ENCODE measurements at regions not wholly inside any gene's neighbourhood (a gene's known extent, or its start where the extent isn't known, plus 50 kb on each side); places are given as distances from the start of the nearest gene placed in this dataset.

DNA sequence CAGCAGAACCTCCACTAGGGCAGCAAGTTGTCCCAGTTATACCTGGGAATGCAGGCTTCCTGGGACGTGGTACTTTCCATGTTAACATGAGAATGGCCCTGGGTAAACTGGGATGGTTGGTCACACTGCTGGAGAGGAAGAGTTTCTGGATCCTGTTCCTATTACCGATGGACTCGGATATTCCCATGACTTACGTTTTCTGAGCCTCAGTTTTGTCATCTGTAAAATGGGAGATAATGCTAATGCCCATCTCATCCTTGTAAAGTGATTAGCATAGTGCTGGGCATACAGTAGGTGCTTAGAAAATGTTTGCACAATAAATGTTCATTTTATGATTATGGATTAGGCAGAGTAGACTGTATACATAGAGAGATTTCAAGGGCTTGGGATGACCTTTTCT lies 280.9 kb upstream of the EEF2KMT start:
- no peak overlapping the region for H3K9ac ChIP-seq (ENCODE audit: control insufficient read depth, extremely low read depth, insufficient read depth, low read length)
- DNase-seq (ENCODE audit: low read depth, low spot score) (no peak), FAIRE-seq (no peak)
- no peaks in the 10 kb centered on the region for H3K9me1 ChIP-seq (ENCODE audit: control insufficient read depth, extremely low read depth, insufficient read depth, low read length)
- no peaks in the 10 kb centered on the region for H3K79me2 ChIP-seq (ENCODE audit: control insufficient read depth, insufficient read depth, low read length)
- no peak overlapping the region for H3K27ac ChIP-seq (ENCODE audit: control insufficient read depth, insufficient read depth, low read length)
- H3K4me1 ChIP-seq (ENCODE audit: control insufficient read depth, extremely low read depth, insufficient read depth, low read length): no peaks in the 10 kb centered on the region
- no peaks in the 10 kb centered on the region for H3K36me3 ChIP-seq (ENCODE audit: control insufficient read depth in 2 of 2, extremely low read depth in 1 of 2, insufficient read depth in 2 of 2, low read length in 2 of 2)
- peaks cover 10% of the 10 kb centered on the region for H3K9me3 ChIP-seq (ENCODE audit: control insufficient read depth, low read depth, low read length)
- no peak overlapping the region for H2AFZ ChIP-seq (ENCODE audit: control insufficient read depth, low read length)
- H4K20me1 ChIP-seq (ENCODE audit: control insufficient read depth, extremely low read depth, insufficient read depth, low read length): no peaks in the 10 kb centered on the region
- H3K27me3 ChIP-seq (ENCODE audit: control insufficient read depth, extremely low read depth, insufficient read depth, low read length): no peaks in the 10 kb centered on the region
- no peak overlapping the region for H3K4me2 ChIP-seq (ENCODE audit: control insufficient read depth, extremely low read depth, insufficient read depth, low read depth, low read length)
- no peak for TF ChIP-seq EZH2 (IDR thresholded peaks at IDR 0.05; ENCODE audit: low read length)
- TF ChIP-seq, protein P1, sequence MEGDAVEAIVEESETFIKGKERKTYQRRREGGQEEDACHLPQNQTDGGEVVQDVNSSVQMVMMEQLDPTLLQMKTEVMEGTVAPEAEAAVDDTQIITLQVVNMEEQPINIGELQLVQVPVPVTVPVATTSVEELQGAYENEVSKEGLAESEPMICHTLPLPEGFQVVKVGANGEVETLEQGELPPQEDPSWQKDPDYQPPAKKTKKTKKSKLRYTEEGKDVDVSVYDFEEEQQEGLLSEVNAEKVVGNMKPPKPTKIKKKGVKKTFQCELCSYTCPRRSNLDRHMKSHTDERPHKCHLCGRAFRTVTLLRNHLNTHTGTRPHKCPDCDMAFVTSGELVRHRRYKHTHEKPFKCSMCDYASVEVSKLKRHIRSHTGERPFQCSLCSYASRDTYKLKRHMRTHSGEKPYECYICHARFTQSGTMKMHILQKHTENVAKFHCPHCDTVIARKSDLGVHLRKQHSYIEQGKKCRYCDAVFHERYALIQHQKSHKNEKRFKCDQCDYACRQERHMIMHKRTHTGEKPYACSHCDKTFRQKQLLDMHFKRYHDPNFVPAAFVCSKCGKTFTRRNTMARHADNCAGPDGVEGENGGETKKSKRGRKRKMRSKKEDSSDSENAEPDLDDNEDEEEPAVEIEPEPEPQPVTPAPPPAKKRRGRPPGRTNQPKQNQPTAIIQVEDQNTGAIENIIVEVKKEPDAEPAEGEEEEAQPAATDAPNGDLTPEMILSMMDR (optimal IDR thresholded peaks at IDR 0.05 in 1 of 3, IDR thresholded peaks at IDR 0.05 in 1 of 3, conservative IDR thresholded peaks at IDR 0.05 in 1 of 3; ENCODE audit: extremely low read depth in 1 of 3, insufficient read depth in 2 of 3, low read length in 3 of 3): no peak
- no peak overlapping the region for H3K4me3 ChIP-seq (ENCODE audit: control insufficient read depth in 2 of 3, extremely low read depth in 1 of 3, insufficient read depth in 2 of 3, low read depth in 1 of 3, low read length in 3 of 3)
- dilution Hi-C loops (cut with MboI; ENCODE audit: extremely low pct_ligation_motif_present, low sequenced_read_pairs): no loop called here

DNA sequence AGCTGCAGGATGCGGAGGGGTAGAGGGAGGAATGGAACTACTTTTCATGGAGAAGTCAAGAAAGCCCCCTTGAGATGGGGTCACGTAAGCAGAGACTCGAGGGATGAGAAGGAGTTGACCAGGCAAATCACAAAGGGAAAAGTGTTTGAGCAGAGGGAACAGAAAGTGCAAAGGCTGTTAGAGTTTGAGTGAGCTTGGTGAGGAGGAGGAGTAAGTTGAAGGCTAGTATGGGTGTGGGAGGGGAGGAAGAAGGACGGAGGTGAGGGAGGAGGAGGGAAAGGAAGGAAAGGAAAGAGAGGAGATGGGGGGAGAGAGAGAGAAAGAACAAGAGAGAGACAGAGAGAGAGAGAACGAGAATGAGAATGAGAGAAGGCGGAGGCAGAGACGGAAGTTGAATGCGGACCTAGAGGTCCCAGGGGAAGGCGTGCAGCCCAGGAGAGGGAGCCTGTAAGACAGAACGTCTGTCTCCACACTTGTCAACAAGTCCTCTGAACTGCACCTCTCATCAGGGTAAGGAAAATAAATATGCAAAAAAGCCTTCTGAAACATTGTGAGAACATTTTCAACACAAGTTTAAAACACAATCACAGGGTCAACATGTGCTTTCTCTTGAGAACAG lies 279.8 kb upstream of the EEF2KMT start:
- no peak overlapping the region for H3K27ac ChIP-seq (ENCODE audit: control insufficient read depth, insufficient read depth, low read length)
- peaks cover 7% of the 10 kb centered on the region for H3K9me3 ChIP-seq (ENCODE audit: control insufficient read depth, low read depth, low read length)
- DNase-seq (ENCODE audit: low read depth, low spot score): no peak
- H3K4me1 ChIP-seq (ENCODE audit: control insufficient read depth, extremely low read depth, insufficient read depth, low read length): no peaks in the 10 kb centered on the region
- no peaks in the 10 kb centered on the region for H3K9me1 ChIP-seq (ENCODE audit: control insufficient read depth, extremely low read depth, insufficient read depth, low read length)
- H2AFZ ChIP-seq (ENCODE audit: control insufficient read depth, low read length): no peak overlapping the region
- H3K4me3 ChIP-seq (ENCODE audit: control insufficient read depth in 2 of 3, extremely low read depth in 1 of 3, insufficient read depth in 2 of 3, low read depth in 1 of 3, low read length in 3 of 3): no peak overlapping the region
- no peak for FAIRE-seq
- no peak overlapping the region for H3K9ac ChIP-seq (ENCODE audit: control insufficient read depth, extremely low read depth, insufficient read depth, low read length)
- H4K20me1 ChIP-seq (ENCODE audit: control insufficient read depth, extremely low read depth, insufficient read depth, low read length): no peaks in the 10 kb centered on the region
- dilution Hi-C loops (cut with MboI; ENCODE audit: extremely low pct_ligation_motif_present, low sequenced_read_pairs): no loop called here
- no peak overlapping the region for H3K4me2 ChIP-seq (ENCODE audit: control insufficient read depth, extremely low read depth, insufficient read depth, low read depth, low read length)
- TF ChIP-seq, protein P1 (optimal IDR thresholded peaks at IDR 0.05 in 1 of 3, IDR thresholded peaks at IDR 0.05 in 1 of 3, conservative IDR thresholded peaks at IDR 0.05 in 1 of 3; ENCODE audit: extremely low read depth in 1 of 3, insufficient read depth in 2 of 3, low read length in 3 of 3): no peak
- TF ChIP-seq EZH2 (IDR thresholded peaks at IDR 0.05; ENCODE audit: low read length): no peak
- no peaks in the 10 kb centered on the region for H3K27me3 ChIP-seq (ENCODE audit: control insufficient read depth, extremely low read depth, insufficient read depth, low read length)
- no peaks in the 10 kb centered on the region for H3K79me2 ChIP-seq (ENCODE audit: control insufficient read depth, insufficient read depth, low read length)
- no peaks in the 10 kb centered on the region for H3K36me3 ChIP-seq (ENCODE audit: control insufficient read depth in 2 of 2, extremely low read depth in 1 of 2, insufficient read depth in 2 of 2, low read length in 2 of 2)

Measured in keratinocyte (primary cell).